ENCODE measurements at regions not wholly inside any gene's neighbourhood (a gene's known extent, or its start where the extent isn't known, plus 50 kb on each side); places are given as distances from the start of the nearest gene placed in this dataset.

- TF ChIP-seq POLR2A (IDR thresholded peaks at IDR 0.05; ENCODE audit: low read length) (no peak), EP300 (IDR thresholded peaks at IDR 0.05) (no peak), MAFK (IDR thresholded peaks at IDR 0.05; ENCODE audit: partially characterized antibody) (no peak), PHF8 (IDR thresholded peaks at IDR 0.05; ENCODE audit: borderline replicate concordance, low read depth) (no peak), JUNB (IDR thresholded peaks at IDR 0.05) (no peak), RFX5 (IDR thresholded peaks at IDR 0.05) (no peak)
- TF ChIP-seq, protein P1, sequence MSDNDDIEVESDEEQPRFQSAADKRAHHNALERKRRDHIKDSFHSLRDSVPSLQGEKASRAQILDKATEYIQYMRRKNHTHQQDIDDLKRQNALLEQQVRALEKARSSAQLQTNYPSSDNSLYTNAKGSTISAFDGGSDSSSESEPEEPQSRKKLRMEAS (IDR thresholded peaks at IDR 0.05), result no peak
- TF ChIP-seq, protein P2, sequence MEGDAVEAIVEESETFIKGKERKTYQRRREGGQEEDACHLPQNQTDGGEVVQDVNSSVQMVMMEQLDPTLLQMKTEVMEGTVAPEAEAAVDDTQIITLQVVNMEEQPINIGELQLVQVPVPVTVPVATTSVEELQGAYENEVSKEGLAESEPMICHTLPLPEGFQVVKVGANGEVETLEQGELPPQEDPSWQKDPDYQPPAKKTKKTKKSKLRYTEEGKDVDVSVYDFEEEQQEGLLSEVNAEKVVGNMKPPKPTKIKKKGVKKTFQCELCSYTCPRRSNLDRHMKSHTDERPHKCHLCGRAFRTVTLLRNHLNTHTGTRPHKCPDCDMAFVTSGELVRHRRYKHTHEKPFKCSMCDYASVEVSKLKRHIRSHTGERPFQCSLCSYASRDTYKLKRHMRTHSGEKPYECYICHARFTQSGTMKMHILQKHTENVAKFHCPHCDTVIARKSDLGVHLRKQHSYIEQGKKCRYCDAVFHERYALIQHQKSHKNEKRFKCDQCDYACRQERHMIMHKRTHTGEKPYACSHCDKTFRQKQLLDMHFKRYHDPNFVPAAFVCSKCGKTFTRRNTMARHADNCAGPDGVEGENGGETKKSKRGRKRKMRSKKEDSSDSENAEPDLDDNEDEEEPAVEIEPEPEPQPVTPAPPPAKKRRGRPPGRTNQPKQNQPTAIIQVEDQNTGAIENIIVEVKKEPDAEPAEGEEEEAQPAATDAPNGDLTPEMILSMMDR (IDR thresholded peaks at IDR 0.05), result peak; percentile 38; the same call in 2 of the 3 replicates
- TF ChIP-seq, protein P3, sequence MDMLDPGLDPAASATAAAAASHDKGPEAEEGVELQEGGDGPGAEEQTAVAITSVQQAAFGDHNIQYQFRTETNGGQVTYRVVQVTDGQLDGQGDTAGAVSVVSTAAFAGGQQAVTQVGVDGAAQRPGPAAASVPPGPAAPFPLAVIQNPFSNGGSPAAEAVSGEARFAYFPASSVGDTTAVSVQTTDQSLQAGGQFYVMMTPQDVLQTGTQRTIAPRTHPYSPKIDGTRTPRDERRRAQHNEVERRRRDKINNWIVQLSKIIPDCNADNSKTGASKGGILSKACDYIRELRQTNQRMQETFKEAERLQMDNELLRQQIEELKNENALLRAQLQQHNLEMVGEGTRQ (IDR thresholded peaks at IDR 0.05), result no peak
These were observed 91.9 kb upstream of the JAZF1 start for GRCh38 chr7:28272461-28272877.

All from A549 (cell line).